SK-N-SH treated with all-trans-retinoic acid at 6 μM for 48 hours (cell line): ENCODE measurements at regions not wholly inside any gene's neighbourhood (a gene's known extent, or its start where the extent isn't known, plus 50 kb on each side); places are given as distances from the start of the nearest gene placed in this dataset.

Experiments
- ARNTL ChIP-seq: fragments of 450-650 bp; formaldehyde crosslinking; IDR thresholded peaks from 2 replicates; pipeline ENCODE4 v1.5.0; 2020; ENCODE audit warnings: low read depth, mild to moderate bottlenecking, moderate library complexity, borderline replicate concordance
- BACH2 ChIP-seq: fragments of 250-450 bp; sonication (Bioruptor Pico); IDR thresholded peaks from 2 replicates; pipeline ENCODE4 v1.9.0; 2021; ENCODE audit warnings: mild to moderate bottlenecking, borderline replicate concordance
- CSDC2 ChIP-seq: fragments of 250-450 bp; sonication (Bioruptor Pico); IDR thresholded peaks from 2 replicates; pipeline ENCODE4 v1.5.0; 2020; ENCODE audit warnings: mild to moderate bottlenecking, moderate library complexity
- ISL1 ChIP-seq: fragments of 250-450 bp; sonication (Bioruptor Pico); IDR thresholded peaks from 2 replicates; pipeline ENCODE4 v2.1.2; 2022; ENCODE audit warnings: mild to moderate bottlenecking, moderate library complexity
- OSR1 ChIP-seq: fragments of 250-450 bp; sonication (Bioruptor Pico); IDR thresholded peaks from 2 replicates; pipeline ENCODE4 v1.8.0; 2022; ENCODE audit warnings: moderate library complexity, mild to moderate bottlenecking, inconsistent platforms
- PPARA ChIP-seq: fragments of 250-450 bp; sonication (Bioruptor Pico); IDR thresholded peaks from 2 replicates; pipeline ENCODE4 v1.5.0; 2020; ENCODE audit warnings: mild to moderate bottlenecking, borderline replicate concordance
- SNAI2 ChIP-seq: fragments of 250-450 bp; sonication (Bioruptor Pico); IDR thresholded peaks from 2 replicates; pipeline ENCODE4 v1.5.0; 2020; ENCODE audit warnings: mild to moderate bottlenecking, moderate library complexity
- TCF4 ChIP-seq: fragments of 250-450 bp; sonication (Bioruptor Pico); IDR thresholded peaks from 2 replicates; pipeline ENCODE4 v1.8.0; 2021; ENCODE audit warnings: mild to moderate bottlenecking, moderate library complexity, borderline replicate concordance
- TOX ChIP-seq: fragments of 250-450 bp; sonication (Bioruptor Pico); IDR thresholded peaks from 2 replicates; pipeline ENCODE4 v1.8.0; 2021; ENCODE audit warnings: mild to moderate bottlenecking, moderate library complexity, borderline replicate concordance
- ZFP30 ChIP-seq: fragments of 450-650 bp; formaldehyde crosslinking; IDR thresholded peaks from 2 replicates; pipeline ENCODE4 v1.5.0; 2022; ENCODE audit warnings: mild to moderate bottlenecking, moderate library complexity
- TF ChIP-seq, protein P1 (sequence below): fragments of 250-450 bp; sonication (Bioruptor Pico); IDR thresholded peaks from 2 replicates; pipeline ENCODE4 v1.8.0; 2020; ENCODE audit warnings: mild to moderate bottlenecking, moderate library complexity, borderline replicate concordance
- TF ChIP-seq, protein P2 (sequence below): fragments of 250-450 bp; sonication (Bioruptor Pico); IDR thresholded peaks from 2 replicates; pipeline ENCODE4 v1.8.0; 2021; ENCODE audit warnings: low read depth, mild to moderate bottlenecking, moderate library complexity, borderline replicate concordance
- TF ChIP-seq, protein P3 (sequence below): fragments of 250-450 bp; sonication (Bioruptor Pico); IDR thresholded peaks from 2 replicates; pipeline ENCODE4 v1.5.0; 2020; ENCODE audit warnings: mild to moderate bottlenecking, moderate library complexity
- TF ChIP-seq, protein P4 (sequence below): fragments of 250-450 bp; sonication (Bioruptor Pico); IDR thresholded peaks from 2 replicates; pipeline ENCODE4 v1.5.1; 2021; ENCODE audit warnings: mild to moderate bottlenecking, moderate library complexity

DNA sequence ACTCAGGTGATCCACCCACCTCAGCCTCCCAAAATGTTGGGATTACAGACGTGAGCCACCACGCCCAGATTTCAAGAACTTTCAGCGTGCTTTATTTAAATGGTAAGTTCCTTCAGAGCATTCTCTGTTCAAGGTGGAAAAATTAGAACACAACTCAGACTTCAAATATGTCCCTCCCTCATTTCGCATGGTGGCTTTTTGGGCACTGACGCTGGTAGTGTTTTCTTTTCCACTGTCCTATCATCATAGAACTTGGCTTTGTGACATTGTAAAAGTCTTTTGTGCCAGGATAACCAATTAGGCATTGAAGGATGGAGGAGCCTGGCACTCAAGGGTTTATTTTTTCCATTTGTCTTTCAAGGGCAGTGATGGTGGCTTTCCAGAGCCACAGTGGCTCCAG lies 190.8 kb downstream of the NUAK1 start:
- TF ChIP-seq, protein P1, sequence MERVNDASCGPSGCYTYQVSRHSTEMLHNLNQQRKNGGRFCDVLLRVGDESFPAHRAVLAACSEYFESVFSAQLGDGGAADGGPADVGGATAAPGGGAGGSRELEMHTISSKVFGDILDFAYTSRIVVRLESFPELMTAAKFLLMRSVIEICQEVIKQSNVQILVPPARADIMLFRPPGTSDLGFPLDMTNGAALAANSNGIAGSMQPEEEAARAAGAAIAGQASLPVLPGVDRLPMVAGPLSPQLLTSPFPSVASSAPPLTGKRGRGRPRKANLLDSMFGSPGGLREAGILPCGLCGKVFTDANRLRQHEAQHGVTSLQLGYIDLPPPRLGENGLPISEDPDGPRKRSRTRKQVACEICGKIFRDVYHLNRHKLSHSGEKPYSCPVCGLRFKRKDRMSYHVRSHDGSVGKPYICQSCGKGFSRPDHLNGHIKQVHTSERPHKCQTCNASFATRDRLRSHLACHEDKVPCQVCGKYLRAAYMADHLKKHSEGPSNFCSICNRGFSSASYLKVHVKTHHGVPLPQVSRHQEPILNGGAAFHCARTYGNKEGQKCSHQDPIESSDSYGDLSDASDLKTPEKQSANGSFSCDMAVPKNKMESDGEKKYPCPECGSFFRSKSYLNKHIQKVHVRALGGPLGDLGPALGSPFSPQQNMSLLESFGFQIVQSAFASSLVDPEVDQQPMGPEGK, result no peak
- TF ChIP-seq ARNTL (CRISPR knock-in tag) (no peak), TCF4 (CRISPR knock-in tag) (no peak), BACH2 (CRISPR knock-in tag) (no peak), ISL1 (no peak), SNAI2 (CRISPR knock-in tag) (no peak), ZFP30 (CRISPR knock-in tag) (no peak), OSR1 (CRISPR knock-in tag) (no peak), CSDC2 (CRISPR knock-in tag) (no peak), TOX (CRISPR knock-in tag) (no peak), PPARA (CRISPR knock-in tag) (no peak)
- TF ChIP-seq, protein P2, sequence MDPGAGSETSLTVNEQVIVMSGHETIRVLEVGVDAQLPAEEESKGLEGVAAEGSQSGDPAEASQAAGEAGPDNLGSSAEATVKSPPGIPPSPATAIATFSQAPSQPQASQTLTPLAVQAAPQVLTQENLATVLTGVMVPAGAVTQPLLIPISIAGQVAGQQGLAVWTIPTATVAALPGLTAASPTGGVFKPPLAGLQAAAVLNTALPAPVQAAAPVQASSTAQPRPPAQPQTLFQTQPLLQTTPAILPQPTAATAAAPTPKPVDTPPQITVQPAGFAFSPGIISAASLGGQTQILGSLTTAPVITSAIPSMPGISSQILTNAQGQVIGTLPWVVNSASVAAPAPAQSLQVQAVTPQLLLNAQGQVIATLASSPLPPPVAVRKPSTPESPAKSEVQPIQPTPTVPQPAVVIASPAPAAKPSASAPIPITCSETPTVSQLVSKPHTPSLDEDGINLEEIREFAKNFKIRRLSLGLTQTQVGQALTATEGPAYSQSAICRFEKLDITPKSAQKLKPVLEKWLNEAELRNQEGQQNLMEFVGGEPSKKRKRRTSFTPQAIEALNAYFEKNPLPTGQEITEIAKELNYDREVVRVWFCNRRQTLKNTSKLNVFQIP (CRISPR knock-in tag), result no peak
- TF ChIP-seq, protein P3, sequence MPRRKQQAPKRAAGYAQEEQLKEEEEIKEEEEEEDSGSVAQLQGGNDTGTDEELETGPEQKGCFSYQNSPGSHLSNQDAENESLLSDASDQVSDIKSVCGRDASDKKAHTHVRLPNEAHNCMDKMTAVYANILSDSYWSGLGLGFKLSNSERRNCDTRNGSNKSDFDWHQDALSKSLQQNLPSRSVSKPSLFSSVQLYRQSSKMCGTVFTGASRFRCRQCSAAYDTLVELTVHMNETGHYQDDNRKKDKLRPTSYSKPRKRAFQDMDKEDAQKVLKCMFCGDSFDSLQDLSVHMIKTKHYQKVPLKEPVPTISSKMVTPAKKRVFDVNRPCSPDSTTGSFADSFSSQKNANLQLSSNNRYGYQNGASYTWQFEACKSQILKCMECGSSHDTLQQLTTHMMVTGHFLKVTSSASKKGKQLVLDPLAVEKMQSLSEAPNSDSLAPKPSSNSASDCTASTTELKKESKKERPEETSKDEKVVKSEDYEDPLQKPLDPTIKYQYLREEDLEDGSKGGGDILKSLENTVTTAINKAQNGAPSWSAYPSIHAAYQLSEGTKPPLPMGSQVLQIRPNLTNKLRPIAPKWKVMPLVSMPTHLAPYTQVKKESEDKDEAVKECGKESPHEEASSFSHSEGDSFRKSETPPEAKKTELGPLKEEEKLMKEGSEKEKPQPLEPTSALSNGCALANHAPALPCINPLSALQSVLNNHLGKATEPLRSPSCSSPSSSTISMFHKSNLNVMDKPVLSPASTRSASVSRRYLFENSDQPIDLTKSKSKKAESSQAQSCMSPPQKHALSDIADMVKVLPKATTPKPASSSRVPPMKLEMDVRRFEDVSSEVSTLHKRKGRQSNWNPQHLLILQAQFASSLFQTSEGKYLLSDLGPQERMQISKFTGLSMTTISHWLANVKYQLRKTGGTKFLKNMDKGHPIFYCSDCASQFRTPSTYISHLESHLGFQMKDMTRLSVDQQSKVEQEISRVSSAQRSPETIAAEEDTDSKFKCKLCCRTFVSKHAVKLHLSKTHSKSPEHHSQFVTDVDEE (CRISPR knock-in tag), result no peak
- TF ChIP-seq, protein P4, sequence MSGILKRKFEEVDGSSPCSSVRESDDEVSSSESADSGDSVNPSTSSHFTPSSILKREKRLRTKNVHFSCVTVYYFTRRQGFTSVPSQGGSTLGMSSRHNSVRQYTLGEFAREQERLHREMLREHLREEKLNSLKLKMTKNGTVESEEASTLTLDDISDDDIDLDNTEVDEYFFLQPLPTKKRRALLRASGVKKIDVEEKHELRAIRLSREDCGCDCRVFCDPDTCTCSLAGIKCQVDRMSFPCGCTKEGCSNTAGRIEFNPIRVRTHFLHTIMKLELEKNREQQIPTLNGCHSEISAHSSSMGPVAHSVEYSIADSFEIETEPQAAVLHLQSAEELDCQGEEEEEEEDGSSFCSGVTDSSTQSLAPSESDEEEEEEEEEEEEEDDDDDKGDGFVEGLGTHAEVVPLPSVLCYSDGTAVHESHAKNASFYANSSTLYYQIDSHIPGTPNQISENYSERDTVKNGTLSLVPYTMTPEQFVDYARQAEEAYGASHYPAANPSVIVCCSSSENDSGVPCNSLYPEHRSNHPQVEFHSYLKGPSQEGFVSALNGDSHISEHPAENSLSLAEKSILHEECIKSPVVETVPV, result no peak
